ENCODE measurements at regions not wholly inside any gene's neighbourhood (a gene's known extent, or its start where the extent isn't known, plus 50 kb on each side); places are given as distances from the start of the nearest gene placed in this dataset.
A peak's percentile ranks its signal among the peaks of the same experiment; 100 is the strongest.

DNA sequence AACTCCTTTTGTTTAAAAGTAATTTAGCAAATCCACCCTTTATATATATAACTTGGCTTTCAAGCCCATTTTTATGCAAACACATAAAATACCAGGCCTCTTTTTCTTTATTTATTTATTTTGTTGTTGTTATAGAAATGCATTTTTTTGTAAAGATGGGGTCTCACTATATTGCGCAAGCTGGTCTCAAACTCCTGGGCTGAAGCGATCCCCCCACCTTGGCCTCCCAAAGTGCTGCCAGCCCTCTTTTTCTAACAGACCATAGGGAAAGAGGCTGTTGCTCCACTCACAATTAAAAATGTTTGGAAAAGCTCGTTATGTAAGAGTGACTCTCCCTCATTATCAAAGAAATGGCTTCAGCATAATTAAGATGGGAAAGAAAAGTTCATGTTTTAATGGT, 440.9 kb downstream of the HACE1 start:
- DNase-seq (ENCODE audit: low read depth): no peak

GRCh38 chr6:104418125-104418524, 441.6 kb downstream of the HACE1 start:
- no peak for DNase-seq (ENCODE audit: low read depth)

DNA sequence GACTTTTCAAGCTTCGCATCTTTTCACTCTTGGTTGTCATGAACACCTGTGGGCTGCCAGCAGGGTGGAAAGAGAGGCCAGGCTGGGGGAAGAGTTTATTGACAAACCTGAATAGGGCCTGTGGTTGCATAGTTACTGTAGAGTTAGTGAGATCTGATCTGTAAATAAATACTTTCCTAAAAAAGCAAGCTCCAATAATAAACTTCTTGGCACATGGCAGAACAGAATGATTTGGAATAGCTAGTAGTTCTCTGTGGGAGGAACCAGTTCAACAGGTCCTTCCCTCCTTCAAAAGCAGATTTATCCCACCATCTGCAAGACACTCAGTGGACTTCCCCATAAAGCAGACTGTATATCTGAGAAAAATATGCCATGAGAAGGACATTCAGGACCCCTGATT, 445.0 kb downstream of the HACE1 start:
- DNase-seq (ENCODE audit: low read depth): no peak

GRCh38 chr6:104413767-104414166, 446.0 kb downstream of the HACE1 start:
- no peak for DNase-seq (ENCODE audit: low read depth)

- no peak for DNase-seq (ENCODE audit: low read depth)
Observed at GRCh38 chr6:104411302-104411701, 448.4 kb downstream of the HACE1 start.

GRCh38 chr6:104409913-104410312, 449.8 kb downstream of the HACE1 start:
- no peak for DNase-seq (ENCODE audit: low read depth)

DNA sequence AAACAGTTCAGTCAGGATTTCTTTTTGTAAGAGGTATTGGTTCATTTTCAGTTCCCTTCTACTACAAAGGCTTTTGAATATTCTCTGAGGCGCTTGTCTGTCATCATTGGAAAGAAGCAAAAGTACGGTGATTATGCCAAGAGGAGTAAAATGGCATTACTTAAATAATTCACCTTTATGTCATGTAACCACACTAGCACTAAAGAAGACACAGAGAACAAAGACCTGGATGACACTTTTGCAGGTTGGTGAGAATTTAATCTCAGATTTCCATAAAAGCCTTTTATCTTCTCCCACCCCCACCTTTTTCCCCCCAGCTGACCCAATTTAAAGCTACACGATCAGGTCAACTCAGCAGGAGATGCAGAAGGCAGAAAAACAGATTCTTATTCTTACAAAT, 451.8 kb downstream of the HACE1 start:
- DNase-seq (ENCODE audit: low read depth): no peak

GRCh38 chr6:104404377-104404776, 455.3 kb downstream of the HACE1 start:
- no peak for DNase-seq (ENCODE audit: low read depth)

- no peak for DNase-seq (ENCODE audit: low read depth)
Observed at GRCh38 chr6:104402572-104402971, 457.1 kb downstream of the HACE1 start.

DNA sequence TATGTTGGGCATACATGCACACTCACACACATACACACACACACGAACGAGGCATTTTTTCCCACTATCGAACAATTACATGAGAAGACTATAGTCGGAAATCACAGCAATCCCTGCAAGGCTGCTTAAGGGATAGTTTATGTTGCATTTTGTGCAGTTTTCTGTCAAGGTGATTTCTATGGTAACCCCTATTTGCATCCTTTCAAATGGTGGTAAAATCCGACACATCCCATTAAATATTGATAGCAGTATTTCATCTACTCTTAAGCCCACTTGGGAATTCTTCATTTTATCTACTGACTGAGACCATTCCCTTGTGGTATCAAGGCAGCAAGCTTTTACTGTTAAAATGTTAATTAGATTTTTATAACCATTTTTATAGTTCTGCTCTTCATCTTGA, 457.8 kb downstream of the HACE1 start:
- no peak for DNase-seq (ENCODE audit: low read depth)

DNA sequence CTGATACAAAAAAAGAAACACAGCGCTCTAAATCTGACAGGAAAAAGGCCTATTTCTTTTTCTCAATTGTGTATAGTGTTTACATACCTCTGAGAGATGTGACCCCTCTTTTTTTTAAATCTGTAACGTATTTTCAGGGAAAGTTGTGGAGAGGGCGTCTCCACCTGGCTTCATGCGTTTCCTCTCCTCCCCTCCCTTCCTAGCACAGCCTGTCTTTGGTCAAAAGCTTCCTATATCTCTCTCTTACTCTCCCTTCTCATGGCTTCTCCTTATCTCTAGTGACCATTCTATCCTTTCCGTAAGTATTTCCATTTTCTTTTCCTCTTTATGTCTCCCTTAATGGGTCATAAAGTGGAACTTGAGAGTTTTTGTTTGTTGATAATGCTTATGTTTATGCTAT, 458.9 kb downstream of the HACE1 start:
- no peak for DNase-seq (ENCODE audit: low read depth)

- DNase-seq (ENCODE audit: low read depth): no peak
Observed at GRCh38 chr6:104396077-104396476, 463.6 kb downstream of the HACE1 start.

DNA sequence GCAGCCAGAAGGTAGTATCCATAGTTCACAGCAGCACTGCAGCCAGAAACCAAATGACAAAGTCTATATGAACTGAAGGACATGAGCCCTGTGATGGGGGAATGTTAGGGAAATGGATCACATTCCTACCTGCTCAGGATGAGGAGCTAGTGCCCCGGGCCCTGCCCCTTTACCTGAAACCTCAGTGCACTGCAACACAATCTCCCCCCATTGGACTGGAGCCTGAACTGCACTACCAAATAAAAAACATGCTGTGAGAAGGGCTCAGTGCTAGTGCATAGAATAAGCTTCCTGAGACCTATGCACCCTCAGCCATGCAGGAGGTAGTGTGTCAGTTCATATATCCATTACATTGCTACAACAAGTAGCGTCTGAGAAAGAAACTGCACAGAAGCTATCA, 477.8 kb downstream of the HACE1 start:
- DNase-seq (ENCODE audit: low read depth): no peak

DNA sequence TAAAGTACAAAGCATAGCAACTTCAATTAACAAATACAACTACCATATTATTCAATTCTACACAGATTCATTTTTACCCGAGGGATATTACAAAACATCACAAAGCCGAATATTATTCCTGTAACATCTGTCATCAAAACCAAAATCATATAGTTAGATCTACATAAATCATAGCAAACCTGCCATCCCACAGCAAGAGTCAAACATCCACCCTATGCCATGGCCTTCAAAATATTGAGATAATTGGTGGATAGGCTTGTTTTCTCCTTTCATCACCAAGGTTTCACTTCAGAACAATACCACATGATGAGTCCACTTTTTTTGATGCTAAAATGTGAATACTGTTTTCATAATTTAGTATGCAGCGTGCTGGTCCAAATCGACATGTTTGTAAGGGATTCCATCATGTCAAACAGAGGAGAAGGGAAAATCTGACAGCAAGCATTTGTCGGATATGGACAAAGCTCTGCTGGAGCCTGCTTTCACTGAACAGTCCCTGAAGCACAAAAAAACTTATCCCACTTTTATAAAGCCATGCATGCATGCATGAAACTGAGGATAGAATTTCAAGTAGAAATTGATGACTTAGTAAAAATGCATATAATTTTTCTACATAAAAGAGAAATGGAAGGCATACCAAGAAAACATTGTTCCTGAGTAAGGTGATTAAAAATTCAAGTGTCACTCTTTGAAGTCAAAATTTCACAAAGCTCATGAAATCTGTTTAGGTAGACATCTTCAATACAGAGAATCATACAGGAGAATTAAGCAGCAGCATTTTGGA, 494.1 kb downstream of the HACE1 start:
- no peak for DNase-seq (ENCODE audit: low read depth)

- no peak for DNase-seq (ENCODE audit: low read depth)
Observed at GRCh38 chr6:104357928-104358327, 501.8 kb downstream of the HACE1 start.

- DNase-seq (ENCODE audit: low read depth): no peak
Observed at GRCh38 chr6:104356197-104356596, 503.5 kb downstream of the HACE1 start.

DNA sequence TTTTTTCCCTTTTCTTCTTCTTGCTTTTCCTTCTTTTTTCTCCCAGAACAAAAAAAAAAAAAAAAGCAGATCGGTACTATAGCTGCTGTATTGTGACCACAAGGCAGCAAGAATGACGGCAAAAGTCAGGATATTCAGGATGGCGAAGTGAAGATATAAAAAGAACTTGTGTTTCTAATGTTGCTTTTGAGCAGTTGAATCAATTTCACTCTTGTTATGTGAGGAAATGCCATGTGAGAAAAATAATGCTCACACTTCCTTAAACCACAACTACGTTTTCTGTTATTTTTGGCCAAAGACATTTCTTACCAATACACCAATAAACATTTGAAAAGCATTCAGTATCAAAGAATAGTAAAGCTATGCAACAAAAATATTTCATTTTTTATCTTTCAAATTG, 510.5 kb downstream of the HACE1 start:
- DNase-seq (ENCODE audit: low read depth): no peak

- no peak for DNase-seq (ENCODE audit: low read depth)
Observed at GRCh38 chr6:104344223-104344622, 515.5 kb downstream of the HACE1 start.

- DNase-seq (ENCODE audit: low read depth): no peak
Observed at GRCh38 chr6:104332364-104332763, 527.4 kb downstream of the HACE1 start.

DNA sequence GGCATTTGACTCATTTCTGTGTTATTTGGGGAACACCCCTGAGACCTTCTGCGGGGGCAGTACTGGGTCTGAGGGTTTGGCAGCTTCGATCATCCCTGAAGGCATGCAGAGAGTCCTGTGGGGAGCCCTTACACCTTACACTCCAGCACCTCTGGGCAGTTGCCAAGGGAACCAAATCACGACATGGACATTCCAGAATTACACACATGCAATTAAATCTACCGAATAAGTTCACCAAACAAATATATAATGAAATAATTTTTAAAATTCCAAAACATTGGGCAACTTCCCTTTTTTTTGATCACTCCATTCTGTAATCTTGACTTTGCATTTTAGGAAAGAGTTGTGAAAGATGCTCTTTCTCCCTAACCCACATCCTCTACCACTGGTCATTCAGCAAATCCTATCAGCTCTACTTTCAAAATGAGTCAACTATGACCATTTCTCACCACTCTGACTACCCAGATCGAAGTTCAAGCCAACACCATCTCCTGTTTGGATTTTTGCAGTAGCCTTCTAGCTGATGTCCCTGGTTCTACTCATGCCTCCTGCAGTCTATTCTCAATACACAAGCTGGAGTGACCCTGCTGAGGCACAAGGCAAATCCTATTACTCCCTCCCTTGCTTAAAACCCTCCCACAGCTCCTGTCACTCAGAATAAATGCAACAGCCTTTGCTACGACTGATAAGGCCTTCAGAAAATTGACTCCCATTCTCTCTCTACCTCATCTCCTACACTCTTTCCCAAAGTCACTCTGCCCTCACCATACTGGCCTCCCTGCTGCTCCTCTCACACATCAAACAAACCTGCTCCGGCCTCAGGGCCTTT, 533.3 kb downstream of the HACE1 start:
- peak; percentile 53 for DNase-seq (ENCODE audit: low read depth)

DNA sequence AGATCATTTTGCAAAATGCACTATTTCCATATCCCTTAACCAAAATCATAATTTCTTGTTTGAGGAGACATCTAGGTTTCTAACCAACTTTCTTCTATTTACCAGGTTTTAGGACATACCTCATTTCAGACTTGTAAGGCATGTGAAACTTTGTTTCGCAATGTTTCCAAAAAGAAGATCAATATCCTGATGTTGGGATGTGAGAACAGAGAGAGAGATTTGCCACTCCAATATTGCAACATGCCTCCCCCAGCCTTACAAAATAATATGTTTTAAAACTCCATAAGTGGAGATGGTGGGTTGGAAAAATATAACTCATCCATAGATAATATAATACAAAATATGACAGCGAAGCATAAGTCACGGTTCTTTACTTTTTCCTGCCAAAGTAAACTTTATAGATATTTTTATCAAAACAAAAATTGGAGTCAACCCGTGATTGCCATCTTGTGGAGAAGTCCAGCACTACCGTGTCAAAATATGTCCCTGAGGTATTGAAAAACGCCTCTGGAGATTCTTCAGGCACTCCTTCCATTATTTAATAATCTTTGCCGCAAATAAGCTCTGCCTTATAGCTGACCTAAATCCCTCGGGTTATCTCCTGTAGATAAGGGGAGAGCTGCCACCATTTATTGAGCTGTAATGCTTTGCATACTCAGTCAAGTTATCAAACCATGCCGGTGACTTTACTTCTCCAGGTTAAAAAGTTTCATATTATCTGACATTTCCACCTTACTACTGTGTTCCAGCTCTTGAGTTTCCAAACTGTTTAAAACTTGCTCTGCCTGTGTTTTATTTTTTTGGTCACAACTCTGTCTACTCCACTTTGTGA, 534.2 kb downstream of the HACE1 start:
- DNase-seq (ENCODE audit: low read depth): peak; percentile 18

DNA sequence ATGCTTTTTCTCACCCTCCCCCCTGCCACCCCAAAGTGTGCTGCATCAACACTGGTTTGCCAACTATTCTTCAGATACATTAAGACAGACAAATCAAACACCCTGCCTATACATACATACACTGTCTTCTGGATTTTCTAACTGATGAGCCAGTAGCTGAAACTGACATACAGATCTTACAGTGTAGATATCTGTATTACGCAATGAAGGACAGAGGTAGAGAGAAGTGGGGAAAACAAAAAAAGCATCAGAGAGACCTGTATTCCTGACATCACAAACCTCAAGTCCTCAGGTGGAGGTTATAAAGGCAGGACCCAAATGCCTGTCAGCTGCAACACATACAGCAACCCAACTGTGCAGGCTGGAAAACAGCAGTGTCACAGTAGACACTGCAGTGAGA, 535.4 kb downstream of the HACE1 start:
- DNase-seq (ENCODE audit: low read depth): no peak

DNA sequence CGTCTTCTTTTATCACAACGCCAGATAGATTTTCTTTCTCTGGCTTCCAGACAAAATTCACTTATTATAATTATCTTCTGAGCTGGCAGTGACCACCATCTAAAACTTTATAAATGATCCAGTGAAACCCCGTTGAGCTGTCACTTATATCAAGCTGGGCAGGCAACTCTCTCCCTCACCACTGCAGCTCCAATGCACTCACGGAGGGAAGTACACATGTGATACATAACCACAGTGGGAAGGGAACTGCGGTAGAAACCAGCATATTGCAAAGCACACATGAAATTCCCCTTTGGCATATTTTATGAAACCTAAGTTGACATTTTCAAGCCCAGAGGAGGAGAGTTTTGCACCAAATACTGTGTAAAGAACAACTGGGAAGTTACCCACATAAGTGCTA, 536.9 kb downstream of the HACE1 start:
- DNase-seq (ENCODE audit: low read depth): no peak
